GM19025 (cell line): ENCODE measurements at regions not wholly inside any gene's neighbourhood (a gene's known extent, or its start where the extent isn't known, plus 50 kb on each side); places are given as distances from the start of the nearest gene placed in this dataset.

Experiments used
- ATAC-seq: cut with Tn5 transposase; IDR thresholded peaks from one replicate; pipeline ENCODE4 v1.9.1; 2021; ENCODE audit warnings: mild to moderate bottlenecking, low read depth, moderate library complexity; ENCODE audit not compliant: unreplicated experiment

- ATAC-seq = no peak
Observed at GRCh38 chr4:176440698-176441097, 120.9 kb downstream of the SPCS3 start.

- no peak for ATAC-seq
Observed at GRCh38 chr4:176441594-176441993, 121.8 kb downstream of the SPCS3 start.

DNA sequence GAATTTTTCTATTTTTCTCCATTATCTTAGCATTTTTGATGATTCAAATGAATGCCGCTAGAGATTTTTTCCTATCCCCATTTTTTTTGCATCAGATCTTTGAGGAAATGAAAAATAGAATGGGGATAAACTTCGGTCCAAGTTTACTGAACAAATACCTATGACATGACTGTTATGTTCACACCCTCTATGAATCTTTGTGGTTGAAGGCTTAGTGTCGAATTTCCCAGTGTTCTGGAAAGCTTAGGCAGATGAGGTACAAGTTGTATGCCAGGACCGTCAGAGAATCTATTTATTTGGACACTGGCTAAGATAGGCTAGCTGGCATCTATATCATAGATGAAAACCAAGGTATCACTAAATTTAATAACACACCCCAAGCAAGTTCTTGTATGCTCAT is 123.4 kb downstream of the SPCS3 start:
- ATAC-seq = no peak

DNA sequence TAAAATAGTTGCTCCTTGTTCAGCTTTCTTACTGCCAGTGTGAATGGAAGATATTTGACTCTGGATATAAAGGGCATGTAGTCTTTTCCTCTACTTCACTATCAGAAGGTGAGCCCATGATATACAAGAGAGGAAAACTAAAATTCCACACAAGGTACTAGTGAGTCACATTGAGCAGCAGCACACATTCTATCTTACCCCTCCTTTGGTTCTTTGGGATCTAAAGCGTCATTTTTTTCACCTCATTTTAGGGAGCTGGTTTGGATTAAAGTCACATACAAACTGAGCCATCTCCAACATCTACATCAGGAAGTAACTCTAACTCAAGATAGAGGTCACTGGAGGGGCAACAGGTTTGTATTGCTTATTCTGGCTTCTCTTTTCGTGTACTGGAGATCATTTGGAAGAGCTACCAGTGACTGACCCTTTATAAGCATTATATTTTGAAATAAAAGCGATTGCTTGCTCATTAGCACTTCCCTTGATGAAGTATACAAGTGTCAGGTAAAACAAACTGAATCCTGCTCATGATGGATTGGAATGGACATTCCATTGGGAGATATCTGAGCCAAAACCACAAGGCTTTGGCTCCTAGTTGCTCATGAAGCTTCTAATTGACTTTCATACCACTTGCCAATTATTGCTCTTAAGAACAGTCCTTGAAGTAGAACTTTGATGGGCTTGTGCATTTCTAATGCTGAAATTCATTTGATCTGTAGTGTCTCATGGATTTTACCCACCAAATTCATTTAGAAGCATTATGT is 124.1 kb downstream of the SPCS3 start:
- ATAC-seq = no peak

DNA sequence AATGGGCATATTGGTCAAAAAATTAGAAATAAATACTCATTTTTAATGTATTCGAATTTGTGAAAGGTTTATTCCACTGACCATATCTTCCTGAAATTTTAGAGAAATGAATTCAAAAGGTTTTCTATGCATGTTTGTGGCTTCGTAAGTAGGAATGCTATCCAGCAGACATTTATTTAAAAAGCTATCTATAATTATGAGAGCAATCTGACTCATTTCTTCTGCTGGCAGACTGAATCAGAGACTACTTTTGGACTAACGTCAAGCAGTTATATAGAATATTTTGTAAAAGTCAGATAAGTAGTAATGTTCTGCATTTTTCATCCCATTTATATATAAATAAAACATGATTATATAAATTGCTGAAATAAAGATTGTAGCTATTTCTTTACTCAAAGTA is 125.0 kb downstream of the SPCS3 start:
- no peak for ATAC-seq

DNA sequence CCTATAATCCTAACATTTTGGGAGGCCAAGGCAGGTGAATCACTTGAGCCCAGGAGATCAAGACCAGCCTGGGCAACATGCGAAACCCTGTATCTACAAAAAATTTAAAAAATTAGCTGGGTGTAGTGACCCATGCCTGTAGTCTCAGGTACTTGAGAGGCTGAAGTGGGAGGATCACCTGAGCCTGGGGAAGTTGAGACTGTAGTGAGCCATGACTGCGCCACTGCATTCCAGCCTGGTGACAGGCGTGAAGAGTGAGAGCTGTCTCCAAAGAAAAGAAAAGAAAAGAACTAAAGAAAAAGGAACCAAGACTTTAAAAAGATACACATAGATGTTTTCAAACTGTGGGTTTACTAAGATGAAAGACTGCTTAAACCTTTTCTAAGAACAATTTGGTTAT is 129.0 kb downstream of the SPCS3 start:
- no peak for ATAC-seq

DNA sequence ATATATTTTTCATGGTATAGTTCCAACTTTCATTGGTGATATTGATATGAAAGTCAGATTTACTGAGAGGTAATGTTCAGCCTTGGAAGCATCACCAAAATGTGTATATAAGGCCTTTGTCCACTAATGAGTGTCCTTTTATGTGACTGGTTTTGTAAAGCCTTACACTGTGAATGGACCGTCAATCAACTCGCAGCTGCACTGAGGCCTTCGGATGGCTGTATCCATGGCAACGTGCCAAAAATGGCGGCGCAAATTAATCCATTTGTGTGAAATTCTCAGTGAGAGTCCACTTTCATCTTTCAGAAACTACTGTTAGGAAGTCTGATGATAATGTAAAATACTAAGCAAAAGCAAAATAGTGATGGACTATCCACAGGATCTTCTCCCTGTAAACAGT is 131.7 kb downstream of the SPCS3 start:
- ATAC-seq = no peak

- no peak for ATAC-seq
Observed at GRCh38 chr4:176453079-176453478, 133.3 kb downstream of the SPCS3 start.

GRCh38 chr4:176453658-176454057 is 133.9 kb downstream of the SPCS3 start:
- ATAC-seq = no peak

DNA sequence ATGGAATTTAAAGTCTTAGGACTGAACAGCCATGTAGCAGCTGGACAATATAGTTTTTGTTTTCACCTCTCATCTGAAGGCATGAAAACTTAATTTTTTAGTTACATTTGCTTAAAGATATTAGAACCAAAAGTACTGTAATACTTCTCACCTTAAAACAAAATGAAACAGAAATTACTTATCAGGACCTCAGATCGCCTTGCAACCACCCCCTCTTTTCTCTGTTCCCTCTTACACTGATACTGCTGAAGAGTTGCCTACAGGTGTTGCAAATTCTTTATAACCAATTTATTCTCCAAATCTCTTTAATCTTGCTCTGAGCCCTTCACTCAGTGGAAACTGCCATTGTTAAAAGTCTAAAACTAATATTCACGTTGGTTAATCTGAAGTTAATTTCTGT is 145.0 kb downstream of the SPCS3 start:
- ATAC-seq = peak; percentile 97

DNA sequence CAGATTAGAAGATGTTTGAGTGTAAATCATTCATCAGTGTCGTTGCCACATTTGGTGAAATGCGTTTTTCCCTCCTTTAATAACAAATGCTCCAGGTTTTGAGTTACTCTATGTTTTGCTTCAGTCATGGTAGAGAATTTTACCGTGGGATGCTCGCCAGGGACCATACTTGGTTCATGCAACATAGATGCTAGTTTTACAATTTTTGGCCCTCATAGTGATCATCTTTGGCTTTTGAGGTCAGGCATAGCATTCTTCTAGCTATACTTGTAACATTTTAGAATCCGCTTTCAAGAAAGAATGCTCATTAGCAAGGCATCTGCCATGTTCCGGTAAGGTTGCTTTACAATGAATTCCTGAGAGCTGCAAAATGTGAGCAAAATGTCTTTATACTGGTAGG is 147.2 kb downstream of the SPCS3 start:
- ATAC-seq = no peak

DNA sequence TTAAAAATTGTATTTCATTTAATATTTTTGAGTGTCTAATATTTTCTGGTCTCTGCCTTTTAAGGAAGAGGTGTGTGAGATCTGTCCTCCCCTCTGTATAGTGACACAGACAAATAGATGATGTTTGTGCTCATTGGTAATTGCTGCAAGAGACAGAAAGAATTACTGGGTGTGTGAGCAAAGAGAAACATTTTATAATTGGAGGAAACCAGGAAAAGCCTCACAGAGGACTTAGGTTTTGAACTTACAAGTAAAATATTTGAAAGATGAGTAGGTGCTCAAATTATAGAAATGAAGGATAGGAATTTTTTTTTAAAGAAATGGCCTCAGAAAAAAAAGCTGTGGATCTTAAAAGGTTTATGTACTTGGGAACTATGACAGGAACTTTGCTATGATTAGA is 149.8 kb downstream of the SPCS3 start:
- ATAC-seq = no peak

- ATAC-seq = no peak
Observed at GRCh38 chr4:176470671-176471070, 150.9 kb downstream of the SPCS3 start.

DNA sequence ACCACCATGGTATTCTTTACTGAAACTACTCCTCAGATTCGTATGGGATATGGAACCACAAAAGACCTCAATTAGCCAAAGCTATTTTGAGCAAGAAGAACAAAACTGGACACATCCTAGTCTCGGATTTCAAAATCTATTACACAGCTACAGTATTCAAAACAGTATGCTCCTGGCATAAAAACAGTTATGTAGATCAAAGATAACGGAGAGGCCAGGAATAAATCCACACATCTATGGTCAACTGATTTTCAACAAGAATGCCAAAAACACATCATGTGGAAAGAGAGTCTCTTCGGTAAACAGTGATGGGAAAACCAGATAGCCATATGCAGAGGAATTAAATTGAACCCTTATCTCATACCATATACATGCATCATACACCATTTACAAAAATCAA is 155.3 kb downstream of the SPCS3 start:
- no peak for ATAC-seq

DNA sequence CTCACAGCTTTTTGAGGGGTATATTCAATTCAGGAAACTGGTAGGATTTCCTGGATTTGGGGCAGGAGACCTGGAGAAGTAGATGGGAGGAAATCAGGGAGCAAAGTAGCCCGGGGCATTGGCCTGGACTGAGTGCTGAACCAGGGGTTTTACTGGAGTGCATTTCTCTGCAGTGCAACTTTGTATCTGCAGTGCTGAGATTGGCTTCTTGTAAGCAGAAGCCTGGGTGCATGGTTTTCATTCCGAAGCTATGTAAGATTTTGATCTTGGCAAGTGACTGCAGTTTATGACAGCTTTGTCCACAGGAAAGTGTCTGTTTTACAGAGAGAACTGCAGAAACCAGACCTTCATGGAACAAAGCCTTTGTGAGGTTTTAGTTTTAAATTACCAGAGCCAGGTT is 158.3 kb downstream of the SPCS3 start:
- ATAC-seq = no peak

- no peak for ATAC-seq
Observed at GRCh38 chr4:176479767-176480166, 160.0 kb downstream of the SPCS3 start.

- no peak for ATAC-seq
Observed at GRCh38 chr4:176482972-176483371, 163.2 kb downstream of the SPCS3 start.

- ATAC-seq = no peak
Observed at GRCh38 chr4:176484301-176484984, 164.7 kb downstream of the SPCS3 start.

- ATAC-seq = no peak
Observed at GRCh38 chr4:176489001-176489400, 169.2 kb downstream of the SPCS3 start.

DNA sequence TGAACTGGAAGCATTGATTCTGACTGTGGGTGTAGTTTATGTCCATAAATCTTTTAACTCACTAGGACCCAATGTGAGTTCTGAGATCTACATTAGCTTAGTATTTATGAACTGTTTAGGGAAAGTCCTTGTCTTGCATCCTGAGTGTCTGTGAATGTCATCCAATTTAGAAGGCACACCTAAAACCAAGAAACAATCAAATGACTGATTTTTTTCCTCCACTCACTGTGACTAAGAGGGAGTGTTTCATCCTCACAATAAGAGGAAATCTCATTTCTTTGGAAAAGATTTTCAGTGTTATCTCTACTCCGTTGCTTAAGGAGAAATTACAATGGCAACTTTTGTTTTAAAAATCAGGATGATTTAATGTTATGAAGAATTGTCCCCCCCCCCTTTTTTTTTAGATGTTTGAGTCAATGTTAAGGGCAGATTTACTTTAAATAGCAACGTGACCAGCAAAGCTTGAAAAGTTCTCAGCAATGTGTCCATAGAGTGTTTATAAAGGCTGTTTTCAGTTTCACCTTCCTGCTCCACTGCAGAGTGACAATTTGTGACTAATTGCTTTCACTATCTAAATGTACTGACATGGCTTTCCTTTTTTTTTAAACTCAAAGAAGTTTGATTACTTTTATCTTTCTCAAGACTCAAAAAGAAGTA is 173.0 kb downstream of the SPCS3 start:
- ATAC-seq = peak; percentile 100

DNA sequence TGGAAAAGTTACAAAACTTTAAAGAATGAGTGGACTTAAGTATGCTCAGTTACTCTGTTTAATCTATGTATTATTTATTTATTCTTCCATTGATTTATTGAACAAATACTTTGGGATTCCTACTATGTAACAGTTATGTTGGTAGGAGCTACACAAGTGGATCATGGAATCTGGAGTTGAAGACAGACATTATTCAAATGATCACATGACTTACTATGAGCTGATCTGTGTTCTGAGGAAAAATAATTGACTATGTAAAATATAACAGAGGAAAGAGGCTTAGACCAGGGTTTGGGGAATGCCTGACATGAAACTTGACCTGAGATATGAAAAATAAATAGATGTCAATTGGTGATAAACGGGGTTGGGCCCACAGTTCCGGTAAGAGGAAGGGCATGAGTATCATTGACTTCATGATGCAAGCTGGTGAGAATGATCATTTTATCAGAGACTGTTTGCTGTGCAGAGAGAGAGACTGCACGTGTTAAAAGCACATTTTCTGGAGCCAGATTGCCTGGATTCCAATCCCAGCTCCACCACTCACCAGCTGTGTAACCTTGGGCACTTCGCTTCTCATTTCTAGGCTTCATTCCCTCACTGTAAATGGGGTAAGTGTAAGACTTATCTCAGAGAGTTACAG is 179.0 kb downstream of the SPCS3 start:
- ATAC-seq = no peak
